K562 (cell line): ENCODE measurements at regions not wholly inside any gene's neighbourhood (a gene's known extent, or its start where the extent isn't known, plus 50 kb on each side); places are given as distances from the start of the nearest gene placed in this dataset.
"Not testable (repeated sequence)": the region's sequence is repeated elsewhere in the genome, so short reads cannot be mapped to it uniquely, and the experiment has no call there.

Experiments used
- ATAC-seq: fragments of 200-7000 bp; cut with Tn5 transposase; 3 replicates; pipeline ENCODE4 v1.9.1; 2020; ENCODE audit warnings: moderate library complexity
- BruUV-seq: library from RNA; stranded (reverse); fragments of 400-500 nt; replicated peaks from 2 replicates; lab custom pipeline; 2021; lab: Mats Ljungman, UMichigan
- CTCF ChIA-PET: fragments of 300-600 bp; formaldehyde crosslinking; extraction: SDS; loops from one replicate; lab custom pipeline; 2021; ENCODE audit warnings: low intra/inter-chr PET ratio; lab: Yijun Ruan, JAX
- POLR2A ChIA-PET: fragments of 300-600, 350-650 bp; sonication (Branson Sonifier 250); formaldehyde crosslinking; extraction: SDS; loops from one replicate; lab custom pipeline; 2021; ENCODE audit warnings: antibody characterized with exemption, inconsistent platforms; lab: Yijun Ruan, JAX
- DNase-seq, 4 experiments: peaks; one replicate each; pipeline versions ENCODE4 v3.0.0 to v3.0.0-alpha.2; 2011 to 2018; ENCODE audit warnings: low spot score in 3 of 4, mixed read lengths in 3 of 4; ENCODE audit errors: extremely low read depth in 1 of 4
- FAIRE-seq: peaks from 2 replicates; lab custom pipeline; 2011; peaks lifted over from hg19 to GRCh38; lab: Jason Lieb, UNC
- H2AFZ ChIP-seq: 2 replicates; pipeline ENCODE4 v1.6.0; 2011; ENCODE audit warnings: low read depth, low read length, control low read depth, inconsistent platforms
- H3K27ac ChIP-seq: fragments of 200-600 bp; 3 replicates; pipeline ENCODE4 v1.8.0; 2011; ENCODE audit warnings: low read depth, mild to moderate bottlenecking, control low read depth, inconsistent platforms, low read length, moderate library complexity, mixed read lengths; ENCODE audit errors: extremely low read depth
- H3K27me3 ChIP-seq, 2 experiments: fragments of 300-600 bp in 1 of 2; 2 replicates in 1 of 2; 3 replicates in 1 of 2; pipeline versions ENCODE4 v1.6.0 to v1.8.0; 2011; ENCODE audit warnings: inconsistent platforms in 2 of 2, low read length in 2 of 2, mild to moderate bottlenecking in 1 of 2, mixed read lengths in 1 of 2, moderate library complexity in 1 of 2; ENCODE audit not compliant: control insufficient read depth in 2 of 2, insufficient read depth in 2 of 2
- H3K36me3 ChIP-seq: fragments of 300-600 bp; 3 replicates; pipeline ENCODE4 v1.8.0; 2011; ENCODE audit warnings: mild to moderate bottlenecking, low read length, inconsistent platforms; ENCODE audit not compliant: control insufficient read depth, insufficient read depth
- H3K4me1 ChIP-seq, 2 experiments: fragments of 200-600 bp in 1 of 2; replicated peaks in 1 of 2; 2 replicates in 1 of 2; 3 replicates in 1 of 2; pipeline versions ENCODE4 v1.5.1 to v1.8.0; 2011; ENCODE audit warnings: inconsistent platforms in 2 of 2, low read length in 2 of 2, mild to moderate bottlenecking in 1 of 2, mixed read lengths in 1 of 2, moderate library complexity in 1 of 2; ENCODE audit not compliant: control insufficient read depth in 2 of 2, insufficient read depth in 2 of 2
- H3K4me2 ChIP-seq: 2 replicates; pipeline ENCODE4 v1.6.1; 2011; ENCODE audit warnings: low read length, control low read depth, inconsistent platforms, mixed read lengths; ENCODE audit not compliant: insufficient read depth
- H3K4me3 ChIP-seq: fragments of 200-600 bp; sonication (generic), shearing (Covaris generic); 2 replicates; pipeline ENCODE4 v1.5.1; 2016; ENCODE audit warnings: control low read depth, inconsistent platforms
- H3K79me2 ChIP-seq: fragments of 200-600 bp; 3 replicates; pipeline ENCODE4 v1.8.0; 2011; ENCODE audit warnings: low read length, inconsistent platforms; ENCODE audit not compliant: control insufficient read depth, insufficient read depth
- H3K9ac ChIP-seq, 2 experiments: 2 replicates each; pipeline versions ENCODE4 v1.6.0 to v1.6.1; 2011; ENCODE audit warnings: low read depth in 2 of 2, low read length in 2 of 2, control low read depth in 1 of 2, inconsistent platforms in 1 of 2, mild to moderate bottlenecking in 1 of 2, mixed read lengths in 1 of 2; ENCODE audit not compliant: insufficient read depth in 1 of 2
- H3K9me1 ChIP-seq: one replicate; pipeline ENCODE4 v1.6.0; 2011; ENCODE audit warnings: inconsistent platforms, mild to moderate bottlenecking, low read length, moderate library complexity; ENCODE audit not compliant: control insufficient read depth, insufficient read depth
- H3K9me3 ChIP-seq: replicated peaks from 2 replicates; pipeline ENCODE4 v1.5.1; 2011; ENCODE audit warnings: low read depth, low read length, inconsistent platforms; ENCODE audit not compliant: control insufficient read depth, insufficient read depth
- H4K20me1 ChIP-seq: replicated peaks from 2 replicates; pipeline ENCODE4 v1.6.1; 2011; ENCODE audit warnings: low read length, inconsistent platforms, mixed read lengths; ENCODE audit not compliant: control insufficient read depth, insufficient read depth
- WGBS: fragments of 100-300 bp; shearing (Covaris generic); methylation state at CpG from one replicate; pipeline ENCODE4 v1.1.6; 2016; ENCODE audit warnings: low coverage, mixed read lengths; ENCODE audit not compliant: insufficient coverage; ENCODE audit errors: missing lambda C conversion rate; 5-methylcytosine and 5-hydroxymethylcytosine counted together
- in situ Hi-C: fragments of 300-500 bp; cut with MboI; formaldehyde crosslinking; loops from 4 replicates; pipeline ENCODE4 v1.15.0; 2018; ENCODE audit warnings: inconsistent platforms, mixed read lengths
- intact Hi-C: fragments of 100-400 bp; cut with micrococcal nuclease; formaldehyde crosslinking; loops from 2 replicates; pipeline ENCODE4 v1.14.2; 2022
- TF ChIP-seq, protein P1 (sequence below), 2 experiments: fragments of 450-650 bp; IDR thresholded peaks; 2 replicates each; pipeline ENCODE4 v1.6.1; 2018; ENCODE audit warnings: mild to moderate bottlenecking in 2 of 2, low read depth in 1 of 2; ENCODE audit not compliant: partially characterized antibody in 2 of 2

DNA sequence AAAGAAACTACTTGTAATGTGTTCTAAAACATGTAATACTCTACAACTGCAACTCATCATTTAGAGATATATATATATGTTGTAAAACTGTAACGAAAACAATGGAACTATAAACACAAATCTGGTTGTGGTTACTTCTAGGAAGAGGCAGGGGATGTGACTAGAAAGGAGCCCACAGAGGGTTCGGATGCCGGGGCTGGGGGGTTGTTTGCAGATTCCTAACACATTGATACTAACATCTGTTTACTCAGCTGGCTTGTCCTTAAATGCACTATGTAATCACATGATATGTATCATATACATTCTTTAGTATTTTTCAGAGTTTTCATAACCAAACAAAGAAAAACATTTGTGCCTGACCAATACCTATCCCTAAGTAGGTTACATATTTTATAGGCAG is 160.5 kb upstream of the VIPR2 start:
- H3K9me1 ChIP-seq, H3K36me3 ChIP-seq, CTCF ChIA-PET, DNase-seq, H3K79me2 ChIP-seq, H3K4me1 ChIP-seq, FAIRE-seq, in situ Hi-C loops, ATAC-seq, intact Hi-C loops, H3K9ac ChIP-seq, H3K27me3 ChIP-seq, H3K4me3 ChIP-seq, H3K9me3 ChIP-seq, POLR2A ChIA-PET, H4K20me1 ChIP-seq, H2AFZ ChIP-seq, H3K27ac ChIP-seq, H3K4me2 ChIP-seq, BruUV-seq: not testable (repeated sequence)
- 0% methylated on average over 3 of the region's 3 CpGs for WGBS

GRCh38 chr7:159303510-159303909 is 158.8 kb upstream of the VIPR2 start:
- CTCF ChIA-PET, H2AFZ ChIP-seq, H3K27ac ChIP-seq, H4K20me1 ChIP-seq, intact Hi-C loops, BruUV-seq, H3K4me1 ChIP-seq, H3K36me3 ChIP-seq, H3K27me3 ChIP-seq, FAIRE-seq, DNase-seq, POLR2A ChIA-PET, H3K4me3 ChIP-seq, ATAC-seq, in situ Hi-C loops, H3K9me1 ChIP-seq: not testable (repeated sequence)
- TF ChIP-seq, protein P1, sequence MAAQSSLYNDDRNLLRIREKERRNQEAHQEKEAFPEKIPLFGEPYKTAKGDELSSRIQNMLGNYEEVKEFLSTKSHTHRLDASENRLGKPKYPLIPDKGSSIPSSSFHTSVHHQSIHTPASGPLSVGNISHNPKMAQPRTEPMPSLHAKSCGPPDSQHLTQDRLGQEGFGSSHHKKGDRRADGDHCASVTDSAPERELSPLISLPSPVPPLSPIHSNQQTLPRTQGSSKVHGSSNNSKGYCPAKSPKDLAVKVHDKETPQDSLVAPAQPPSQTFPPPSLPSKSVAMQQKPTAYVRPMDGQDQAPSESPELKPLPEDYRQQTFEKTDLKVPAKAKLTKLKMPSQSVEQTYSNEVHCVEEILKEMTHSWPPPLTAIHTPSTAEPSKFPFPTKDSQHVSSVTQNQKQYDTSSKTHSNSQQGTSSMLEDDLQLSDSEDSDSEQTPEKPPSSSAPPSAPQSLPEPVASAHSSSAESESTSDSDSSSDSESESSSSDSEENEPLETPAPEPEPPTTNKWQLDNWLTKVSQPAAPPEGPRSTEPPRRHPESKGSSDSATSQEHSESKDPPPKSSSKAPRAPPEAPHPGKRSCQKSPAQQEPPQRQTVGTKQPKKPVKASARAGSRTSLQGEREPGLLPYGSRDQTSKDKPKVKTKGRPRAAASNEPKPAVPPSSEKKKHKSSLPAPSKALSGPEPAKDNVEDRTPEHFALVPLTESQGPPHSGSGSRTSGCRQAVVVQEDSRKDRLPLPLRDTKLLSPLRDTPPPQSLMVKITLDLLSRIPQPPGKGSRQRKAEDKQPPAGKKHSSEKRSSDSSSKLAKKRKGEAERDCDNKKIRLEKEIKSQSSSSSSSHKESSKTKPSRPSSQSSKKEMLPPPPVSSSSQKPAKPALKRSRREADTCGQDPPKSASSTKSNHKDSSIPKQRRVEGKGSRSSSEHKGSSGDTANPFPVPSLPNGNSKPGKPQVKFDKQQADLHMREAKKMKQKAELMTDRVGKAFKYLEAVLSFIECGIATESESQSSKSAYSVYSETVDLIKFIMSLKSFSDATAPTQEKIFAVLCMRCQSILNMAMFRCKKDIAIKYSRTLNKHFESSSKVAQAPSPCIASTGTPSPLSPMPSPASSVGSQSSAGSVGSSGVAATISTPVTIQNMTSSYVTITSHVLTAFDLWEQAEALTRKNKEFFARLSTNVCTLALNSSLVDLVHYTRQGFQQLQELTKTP (IDR thresholded peaks at IDR 0.05; ENCODE audit: low read depth in 1 of 2, partially characterized antibody in 2 of 2): peak in 1 of 2 experiments; percentile 99
- TF ChIP-seq, all 486 proteins: peak for 1; not testable (repeated sequence) for 485
- WGBS: 0% methylated on average over 2 of the region's 2 CpGs
- H3K9me3 ChIP-seq, H3K79me2 ChIP-seq, H3K4me2 ChIP-seq, H3K9ac ChIP-seq: not testable (repeated sequence)
